Breast epithelium (tissue), 4 donors: ENCODE measurements at regions not wholly inside any gene's neighbourhood (a gene's known extent, or its start where the extent isn't known, plus 50 kb on each side); places are given as distances from the start of the nearest gene placed in this dataset.

Experiments used
- DNase-seq, 2 donors: peaks; one replicate each; pipeline ENCODE4 v3.0.0-alpha.2; 2019; ENCODE audit warnings: low spot score in 2 of 2
- H3K27ac ChIP-seq, 2 donors: fragments of 200-600 bp; sonication (generic) in 1 of 2; one replicate each; pipeline ENCODE4 v1.5.1; 2016 to 2019; ENCODE audit warnings: mild to moderate bottlenecking in 1 of 2
- H3K27me3 ChIP-seq, 2 donors: fragments of 200-600 bp; sonication (generic) in 1 of 2; one replicate each; pipeline versions ENCODE4 v1.5.1 to v1.6.0; 2017 to 2019; ENCODE audit warnings: control low read depth in 1 of 2, mild to moderate bottlenecking in 1 of 2
- H3K36me3 ChIP-seq: fragments of 200-600 bp; one replicate; pipeline ENCODE4 v1.5.1; 2019
- H3K4me1 ChIP-seq, 2 donors: fragments of 200-600 bp; sonication (generic); one replicate each; pipeline ENCODE4 v1.5.1; 2016 to 2019; ENCODE audit warnings: control low read depth in 1 of 2
- H3K4me3 ChIP-seq, 3 donors: fragments of 200-600 bp; sonication (generic); 1 replicate in 2 of 3; 2 replicates in 1 of 3; pipeline ENCODE4 v1.5.1; 2016 to 2019; ENCODE audit warnings: mild to moderate bottlenecking in 3 of 3, moderate library complexity in 2 of 3
- H3K9me3 ChIP-seq, 2 donors: fragments of 200-600 bp; sonication (generic) in 1 of 2; one replicate each; pipeline ENCODE4 v1.5.1; 2016 to 2019; ENCODE audit warnings: control low read depth in 1 of 2
- POLR2A ChIP-seq: fragments of 450-650 bp; IDR thresholded peaks from one replicate; pipeline ENCODE4 v1.6.1; 2016; ENCODE audit warnings: antibody characterized with exemption, mild to moderate bottlenecking, moderate library complexity
- POLR2AphosphoS5 ChIP-seq, 3 donors: sonication (generic); formaldehyde crosslinking; IDR thresholded peaks; one replicate each; pipeline ENCODE4 v1.6.1; 2017; ENCODE audit warnings: antibody characterized with exemption in 3 of 3
- intact Hi-C: fragments of 100-400 bp; cut with DNase I; formaldehyde crosslinking; loops from one replicate; pipeline ENCODE4 v1.15.1; 2023; ENCODE audit warnings: low total_unique reads
- TF ChIP-seq, protein P1 (sequence below), 3 donors: fragments of 450-650 bp; IDR thresholded peaks; one replicate each; pipeline ENCODE4 v1.5.1; 2016 to 2017; ENCODE audit warnings: antibody characterized with exemption in 3 of 3, mild to moderate bottlenecking in 3 of 3, moderate library complexity in 3 of 3

DNA sequence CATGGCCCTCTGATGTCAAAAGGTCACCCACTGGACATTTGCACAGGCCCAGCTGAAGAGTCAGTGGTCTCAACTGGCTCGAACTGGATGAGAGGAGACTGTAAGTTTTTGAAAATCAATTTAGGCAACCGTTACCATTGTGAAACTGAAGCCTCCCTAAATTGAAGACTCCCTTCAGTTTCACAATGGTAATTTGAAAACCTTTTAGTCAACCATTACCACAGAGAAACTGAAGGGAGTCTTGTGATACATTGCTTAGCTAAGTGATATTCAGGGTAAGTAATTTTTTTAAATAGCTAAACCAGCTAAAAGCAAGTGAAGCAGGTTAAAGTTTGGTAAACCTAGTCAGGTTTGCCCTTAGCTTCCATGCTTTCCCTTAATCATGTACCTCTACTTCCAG is 197.3 kb upstream of the NT5E start:
- DNase-seq: no peak
- intact Hi-C loops: no loop called here
- H3K4me1 ChIP-seq: no peaks in the 10 kb centered on the region
- no peaks in the 10 kb centered on the region for H3K36me3 ChIP-seq
- no peak overlapping the region for H3K4me3 ChIP-seq
- H3K27me3 ChIP-seq: no peaks in the 10 kb centered on the region
- H3K27ac ChIP-seq: no peak overlapping the region
- H3K9me3 ChIP-seq: peaks cover 5 to 10% of the 10 kb centered on the region in 2 donors
- TF ChIP-seq POLR2AphosphoS5 (IDR thresholded peaks at IDR 0.05): no peak
- TF ChIP-seq, protein P1, sequence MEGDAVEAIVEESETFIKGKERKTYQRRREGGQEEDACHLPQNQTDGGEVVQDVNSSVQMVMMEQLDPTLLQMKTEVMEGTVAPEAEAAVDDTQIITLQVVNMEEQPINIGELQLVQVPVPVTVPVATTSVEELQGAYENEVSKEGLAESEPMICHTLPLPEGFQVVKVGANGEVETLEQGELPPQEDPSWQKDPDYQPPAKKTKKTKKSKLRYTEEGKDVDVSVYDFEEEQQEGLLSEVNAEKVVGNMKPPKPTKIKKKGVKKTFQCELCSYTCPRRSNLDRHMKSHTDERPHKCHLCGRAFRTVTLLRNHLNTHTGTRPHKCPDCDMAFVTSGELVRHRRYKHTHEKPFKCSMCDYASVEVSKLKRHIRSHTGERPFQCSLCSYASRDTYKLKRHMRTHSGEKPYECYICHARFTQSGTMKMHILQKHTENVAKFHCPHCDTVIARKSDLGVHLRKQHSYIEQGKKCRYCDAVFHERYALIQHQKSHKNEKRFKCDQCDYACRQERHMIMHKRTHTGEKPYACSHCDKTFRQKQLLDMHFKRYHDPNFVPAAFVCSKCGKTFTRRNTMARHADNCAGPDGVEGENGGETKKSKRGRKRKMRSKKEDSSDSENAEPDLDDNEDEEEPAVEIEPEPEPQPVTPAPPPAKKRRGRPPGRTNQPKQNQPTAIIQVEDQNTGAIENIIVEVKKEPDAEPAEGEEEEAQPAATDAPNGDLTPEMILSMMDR (IDR thresholded peaks at IDR 0.05): no peak
- no peak for TF ChIP-seq POLR2A

DNA sequence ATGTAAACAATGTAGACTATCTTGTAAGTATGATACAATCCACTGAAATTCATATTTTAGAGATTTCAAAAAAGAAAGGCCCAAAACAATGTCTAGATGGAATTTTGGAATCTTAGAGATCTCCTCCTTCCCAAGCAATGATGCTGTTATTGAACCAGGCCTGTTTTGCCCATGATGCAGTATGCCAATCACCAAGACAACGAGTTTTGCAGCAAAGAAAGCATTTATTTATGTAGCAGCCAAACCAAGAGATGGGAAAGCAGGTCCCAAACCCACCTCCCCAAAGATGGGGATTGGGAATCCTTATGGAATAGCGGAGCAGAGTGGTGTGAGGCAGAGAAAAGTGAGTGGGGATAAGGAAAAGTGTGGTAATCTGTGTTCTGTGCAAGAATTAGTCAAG is 197.8 kb upstream of the NT5E start:
- no peak overlapping the region for H3K4me3 ChIP-seq
- DNase-seq: no peak
- no peaks in the 10 kb centered on the region for H3K36me3 ChIP-seq
- no peak overlapping the region for H3K27ac ChIP-seq
- no peaks in the 10 kb centered on the region for H3K27me3 ChIP-seq
- TF ChIP-seq, protein P1 (IDR thresholded peaks at IDR 0.05): no peak
- TF ChIP-seq POLR2AphosphoS5 (IDR thresholded peaks at IDR 0.05) (no peak), POLR2A (no peak)
- peaks cover 5 to 10% of the 10 kb centered on the region in 2 donors for H3K9me3 ChIP-seq
- intact Hi-C loops: no loop called here
- no peaks in the 10 kb centered on the region for H3K4me1 ChIP-seq

GRCh38 chr6:85251300-85251699 is 198.6 kb upstream of the NT5E start:
- H3K36me3 ChIP-seq: no peaks in the 10 kb centered on the region
- DNase-seq: no peak
- peaks cover 5 to 10% of the 10 kb centered on the region in 2 donors for H3K9me3 ChIP-seq
- H3K4me1 ChIP-seq: no peaks in the 10 kb centered on the region
- intact Hi-C loops: no loop called here
- H3K4me3 ChIP-seq: no peak overlapping the region
- peak overlapping the region in 1 of 2 donors; percentile 3 for H3K27ac ChIP-seq
- H3K27me3 ChIP-seq: no peaks in the 10 kb centered on the region
- no peak for TF ChIP-seq POLR2A
- TF ChIP-seq, protein P1 (IDR thresholded peaks at IDR 0.05): no peak
- TF ChIP-seq POLR2AphosphoS5 (IDR thresholded peaks at IDR 0.05): no peak

- Histone ChIP-seq H3K27me3 (no peaks in the 10 kb centered on the region), H3K27ac (no peak overlapping the region), H3K4me3 (no peak overlapping the region), H3K36me3 (no peaks in the 10 kb centered on the region), H3K4me1 (no peaks in the 10 kb centered on the region), H3K9me3 (peaks cover 5 to 10% of the 10 kb centered on the region in 2 donors)
- intact Hi-C loops: no loop called here
- TF ChIP-seq, protein P1 (IDR thresholded peaks at IDR 0.05): no peak
- TF ChIP-seq POLR2AphosphoS5 (IDR thresholded peaks at IDR 0.05): peak in 1 of 3 donors; percentile 35
- no peak for DNase-seq
These were observed 199.2 kb upstream of the NT5E start for GRCh38 chr6:85250586-85251220.

DNA sequence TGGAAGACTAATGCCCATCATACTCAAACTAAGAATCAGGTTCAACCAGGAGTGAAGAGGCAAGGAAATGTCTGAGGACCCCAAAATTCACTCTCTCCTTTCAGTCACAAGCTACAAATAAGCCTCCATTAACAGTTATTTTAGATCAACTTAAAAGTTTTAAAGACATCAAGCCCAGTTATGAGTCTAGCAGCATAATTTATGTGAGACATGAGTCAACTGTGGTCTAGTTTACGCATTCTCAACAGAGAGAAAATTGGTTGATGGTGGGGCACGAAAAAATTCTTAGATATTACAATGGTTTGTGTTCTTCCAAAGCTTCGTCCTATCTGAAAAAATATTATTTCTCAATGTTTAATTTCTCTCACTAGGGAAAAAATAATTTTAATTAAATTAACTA is 204.9 kb upstream of the NT5E start:
- DNase-seq: no peak
- Histone ChIP-seq H3K27ac (no peak overlapping the region), H3K27me3 (no peaks in the 10 kb centered on the region), H3K36me3 (no peaks in the 10 kb centered on the region), H3K4me3 (no peak overlapping the region), H3K9me3 (no peaks in the 10 kb centered on the region), H3K4me1 (no peaks in the 10 kb centered on the region)
- TF ChIP-seq POLR2A: no peak
- no peak for TF ChIP-seq POLR2AphosphoS5 (IDR thresholded peaks at IDR 0.05)
- TF ChIP-seq, protein P1 (IDR thresholded peaks at IDR 0.05): no peak
- intact Hi-C loops: loop anchor here (5.0 kb wide), 1 partner anchor 303 kb away; no protein-coding TSS in a partner anchor
